ENCODE measurements at regions not wholly inside any gene's neighbourhood (a gene's known extent, or its start where the extent isn't known, plus 50 kb on each side); places are given as distances from the start of the nearest gene placed in this dataset.

GRCh38 chr6:25138233-25138933 lies 140.8 kb upstream of the CARMIL1 start (continued):
- TF ChIP-seq, protein P1, sequence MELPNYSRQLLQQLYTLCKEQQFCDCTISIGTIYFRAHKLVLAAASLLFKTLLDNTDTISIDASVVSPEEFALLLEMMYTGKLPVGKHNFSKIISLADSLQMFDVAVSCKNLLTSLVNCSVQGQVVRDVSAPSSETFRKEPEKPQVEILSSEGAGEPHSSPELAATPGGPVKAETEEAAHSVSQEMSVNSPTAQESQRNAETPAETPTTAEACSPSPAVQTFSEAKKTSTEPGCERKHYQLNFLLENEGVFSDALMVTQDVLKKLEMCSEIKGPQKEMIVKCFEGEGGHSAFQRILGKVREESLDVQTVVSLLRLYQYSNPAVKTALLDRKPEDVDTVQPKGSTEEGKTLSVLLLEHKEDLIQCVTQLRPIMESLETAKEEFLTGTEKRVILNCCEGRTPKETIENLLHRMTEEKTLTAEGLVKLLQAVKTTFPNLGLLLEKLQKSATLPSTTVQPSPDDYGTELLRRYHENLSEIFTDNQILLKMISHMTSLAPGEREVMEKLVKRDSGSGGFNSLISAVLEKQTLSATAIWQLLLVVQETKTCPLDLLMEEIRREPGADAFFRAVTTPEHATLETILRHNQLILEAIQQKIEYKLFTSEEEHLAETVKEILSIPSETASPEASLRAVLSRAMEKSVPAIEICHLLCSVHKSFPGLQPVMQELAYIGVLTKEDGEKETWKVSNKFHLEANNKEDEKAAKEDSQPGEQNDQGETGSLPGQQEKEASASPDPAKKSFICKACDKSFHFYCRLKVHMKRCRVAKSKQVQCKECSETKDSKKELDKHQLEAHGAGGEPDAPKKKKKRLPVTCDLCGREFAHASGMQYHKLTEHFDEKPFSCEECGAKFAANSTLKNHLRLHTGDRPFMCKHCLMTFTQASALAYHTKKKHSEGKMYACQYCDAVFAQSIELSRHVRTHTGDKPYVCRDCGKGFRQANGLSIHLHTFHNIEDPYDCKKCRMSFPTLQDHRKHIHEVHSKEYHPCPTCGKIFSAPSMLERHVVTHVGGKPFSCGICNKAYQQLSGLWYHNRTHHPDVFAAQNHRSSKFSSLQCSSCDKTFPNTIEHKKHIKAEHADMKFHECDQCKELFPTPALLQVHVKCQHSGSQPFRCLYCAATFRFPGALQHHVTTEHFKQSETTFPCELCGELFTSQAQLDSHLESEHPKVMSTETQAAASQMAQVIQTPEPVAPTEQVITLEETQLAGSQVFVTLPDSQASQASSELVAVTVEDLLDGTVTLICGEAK (IDR thresholded peaks at IDR 0.05; ENCODE audit: borderline replicate concordance): no peak
- peak; percentile 31; the same call in 1 of the 2 replicates for TF ChIP-seq ZNF384 (IDR thresholded peaks at IDR 0.05; ENCODE audit: borderline replicate concordance, low read depth, low read length)
- no peak for TF ChIP-seq NR2C1 (IDR thresholded peaks at IDR 0.05)
- peak; percentile 63 for TF ChIP-seq CBFB (IDR thresholded peaks at IDR 0.05; ENCODE audit: low read depth)
- no peak for TF ChIP-seq RCOR1 (conservative IDR thresholded peaks at IDR 0.05; ENCODE audit: low read depth, low read length)
- no peak for TF ChIP-seq SIX5 (IDR thresholded peaks at IDR 0.05; ENCODE audit: low read depth, low read length, severe bottlenecking)
- TF ChIP-seq NBN (IDR thresholded peaks at IDR 0.05): peak; percentile 71; the same call in 1 of the 2 replicates
- no peak for TF ChIP-seq MXI1 (IDR thresholded peaks at IDR 0.05; ENCODE audit: low read depth, low read length)
- peak; percentile 91 for TF ChIP-seq SPI1 (IDR thresholded peaks at IDR 0.05; ENCODE audit: borderline replicate concordance, insufficient read depth, low read depth, low read length)
- TF ChIP-seq, protein P2, sequence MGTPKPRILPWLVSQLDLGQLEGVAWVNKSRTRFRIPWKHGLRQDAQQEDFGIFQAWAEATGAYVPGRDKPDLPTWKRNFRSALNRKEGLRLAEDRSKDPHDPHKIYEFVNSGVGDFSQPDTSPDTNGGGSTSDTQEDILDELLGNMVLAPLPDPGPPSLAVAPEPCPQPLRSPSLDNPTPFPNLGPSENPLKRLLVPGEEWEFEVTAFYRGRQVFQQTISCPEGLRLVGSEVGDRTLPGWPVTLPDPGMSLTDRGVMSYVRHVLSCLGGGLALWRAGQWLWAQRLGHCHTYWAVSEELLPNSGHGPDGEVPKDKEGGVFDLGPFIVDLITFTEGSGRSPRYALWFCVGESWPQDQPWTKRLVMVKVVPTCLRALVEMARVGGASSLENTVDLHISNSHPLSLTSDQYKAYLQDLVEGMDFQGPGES (IDR thresholded peaks at IDR 0.05): no peak
- TF ChIP-seq RBBP5 (conservative IDR thresholded peaks at IDR 0.05): 0 out of 2 replicates have a peak, but pooled peaks have one; percentile 47
- no peak for TF ChIP-seq ZZZ3 (IDR thresholded peaks at IDR 0.05; ENCODE audit: control insufficient read depth, insufficient read length, low read depth)
- TF ChIP-seq SMAD5 (IDR thresholded peaks at IDR 0.05; ENCODE audit: low read depth): peak; percentile 88; the same call in 1 of the 2 replicates
- no peak for TF ChIP-seq CBX3 (IDR thresholded peaks at IDR 0.05; ENCODE audit: borderline replicate concordance, low read depth)
- TF ChIP-seq POLR2AphosphoS5 (IDR thresholded peaks at IDR 0.05; ENCODE audit: low read length): peak; percentile 88
- TF ChIP-seq EGR1 (IDR thresholded peaks at IDR 0.05; ENCODE audit: borderline replicate concordance in 1 of 2, low read depth in 2 of 2, low read length in 2 of 2): 0 out of 3 replicates have a peak, but pooled peaks of 1 of the 2 experiments have one; percentile 16
- peak; percentile 46 for TF ChIP-seq RAD21 (IDR thresholded peaks at IDR 0.05; ENCODE audit: insufficient read depth, low read depth, low read length)
- TF ChIP-seq REST (IDR thresholded peaks at IDR 0.05; ENCODE audit: low read depth, low read length): no peak
- peak; percentile 54; the same call in 1 of the 2 replicates for TF ChIP-seq PML (IDR thresholded peaks at IDR 0.05; ENCODE audit: low read length)
- peak; percentile 88; the same call in 1 of the 2 replicates for TF ChIP-seq MTA3 (IDR thresholded peaks at IDR 0.05; ENCODE audit: borderline replicate concordance, low read length)
- TF ChIP-seq HCFC1 (IDR thresholded peaks at IDR 0.05; ENCODE audit: low read length): no peak

Measured in GM12878 (cell line).